ENCODE measurements at regions not wholly inside any gene's neighbourhood (a gene's known extent, or its start where the extent isn't known, plus 50 kb on each side); places are given as distances from the start of the nearest gene placed in this dataset.

GRCh38 chr13:106382534-106382933 lies 152.9 kb downstream of the EFNB2 start:
- intact Hi-C loops (cut with DNase I) = no loop called here

GRCh38 chr13:106381091-106381490 lies 154.4 kb downstream of the EFNB2 start:
- Histone ChIP-seq H3K27ac (no peak overlapping the region), H3K4me1 (no peaks in the 10 kb centered on the region), H3K9me3 (no peaks in the 10 kb centered on the region), H3K27me3 (no peaks in the 10 kb centered on the region), H3K4me3 (no peak overlapping the region), H3K36me3 (no peaks in the 10 kb centered on the region)
- intact Hi-C loops (cut with DNase I) = no loop called here
- DNase-seq (ENCODE audit: extremely low spot score in 2 of 2) = no peak
- TF ChIP-seq CTCF (IDR thresholded peaks at IDR 0.05) = no peak
- no peak for TF ChIP-seq POLR2A (IDR thresholded peaks at IDR 0.05)
- TF ChIP-seq POLR2AphosphoS5 (IDR thresholded peaks at IDR 0.05; ENCODE audit: insufficient read depth in 1 of 2, low read depth in 1 of 2) = no peak

More at GRCh38 chr13:106382534-106382933, 152.9 kb downstream of the EFNB2 start:
- H3K27me3 ChIP-seq = no peaks in the 10 kb centered on the region
- no peaks in the 10 kb centered on the region for H3K9me3 ChIP-seq
- DNase-seq (ENCODE audit: extremely low spot score in 2 of 2) = no peak
- H3K36me3 ChIP-seq = no peaks in the 10 kb centered on the region
- no peaks in the 10 kb centered on the region for H3K4me1 ChIP-seq
- no peak overlapping the region for H3K27ac ChIP-seq
- no peak overlapping the region for H3K4me3 ChIP-seq
- TF ChIP-seq POLR2AphosphoS5 (IDR thresholded peaks at IDR 0.05; ENCODE audit: insufficient read depth in 1 of 2, low read depth in 1 of 2) = no peak
- no peak for TF ChIP-seq POLR2A (IDR thresholded peaks at IDR 0.05)
- no peak for TF ChIP-seq CTCF (IDR thresholded peaks at IDR 0.05)

DNA sequence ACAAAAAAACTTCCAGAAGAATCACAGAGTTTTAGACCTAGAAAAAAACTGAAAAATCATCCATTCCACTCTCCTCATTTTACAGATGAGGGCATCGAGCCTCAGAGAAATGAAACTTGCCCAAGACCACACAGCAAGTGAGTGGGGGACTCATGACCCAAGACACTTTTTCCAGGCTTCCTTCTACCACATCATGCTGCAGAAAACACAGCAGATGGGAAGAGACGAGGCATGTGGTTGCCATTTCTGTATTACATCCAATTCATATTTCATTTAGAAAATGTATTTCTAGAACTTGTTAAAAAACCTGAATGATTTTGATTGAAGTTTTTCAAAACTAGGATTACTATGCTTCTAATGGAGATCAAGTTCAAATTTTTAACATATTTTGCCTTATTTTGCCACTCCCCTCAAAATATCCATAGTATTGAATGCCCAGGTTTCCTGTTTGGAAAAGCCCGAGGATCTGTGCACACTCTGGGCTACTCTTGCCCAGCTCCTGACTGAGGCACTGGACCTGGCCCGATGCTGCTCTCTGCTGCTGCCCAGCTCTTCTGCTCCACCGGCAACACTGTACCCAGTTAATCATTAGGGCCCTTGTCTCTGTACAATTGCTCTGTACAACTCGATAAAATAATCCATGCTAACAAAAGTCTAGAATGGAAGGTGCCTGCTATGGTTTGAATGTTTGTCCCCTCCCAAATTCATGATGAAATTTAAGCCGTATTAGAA lies 157.4 kb downstream of the EFNB2 start:
- no peaks in the 10 kb centered on the region for H3K36me3 ChIP-seq
- intact Hi-C loops (cut with DNase I) = no loop called here
- no peak overlapping the region for H3K27ac ChIP-seq
- no peak for TF ChIP-seq POLR2AphosphoS5 (IDR thresholded peaks at IDR 0.05; ENCODE audit: insufficient read depth in 1 of 2, low read depth in 1 of 2)
- peak in 1 of 2 donors; percentile 40 for DNase-seq (ENCODE audit: extremely low spot score in 2 of 2)
- H3K27me3 ChIP-seq = no peaks in the 10 kb centered on the region
- peaks cover 7% of the 10 kb centered on the region for H3K4me1 ChIP-seq
- H3K4me3 ChIP-seq = no peak overlapping the region
- H3K9me3 ChIP-seq = no peaks in the 10 kb centered on the region

DNA sequence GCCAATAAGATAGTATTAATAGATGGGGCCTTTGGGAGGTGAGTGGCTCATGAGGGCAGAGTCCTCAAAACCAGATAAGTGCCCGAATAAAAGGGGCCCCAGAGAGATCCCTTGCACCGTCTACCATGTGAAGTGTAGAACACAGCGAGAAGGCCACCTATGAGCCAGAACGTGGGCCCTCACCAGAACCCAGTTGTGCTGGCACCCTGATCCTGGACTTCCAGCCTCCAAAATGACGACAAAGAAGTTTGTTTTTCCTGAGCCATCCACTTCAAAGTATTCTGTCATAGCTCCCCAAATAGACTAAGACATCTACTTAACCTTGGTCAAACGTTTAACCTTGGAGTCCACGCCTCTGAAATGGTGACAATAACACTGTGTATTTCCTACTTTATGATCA lies 158.1 kb downstream of the EFNB2 start:
- Histone ChIP-seq H3K27ac (no peak overlapping the region), H3K27me3 (no peaks in the 10 kb centered on the region), H3K4me1 (peaks cover 8% of the 10 kb centered on the region), H3K9me3 (no peaks in the 10 kb centered on the region), H3K36me3 (no peaks in the 10 kb centered on the region), H3K4me3 (no peak overlapping the region)
- TF ChIP-seq POLR2AphosphoS5 (IDR thresholded peaks at IDR 0.05; ENCODE audit: insufficient read depth in 1 of 2, low read depth in 1 of 2) = no peak
- no peak for TF ChIP-seq CTCF (IDR thresholded peaks at IDR 0.05)
- TF ChIP-seq POLR2A (IDR thresholded peaks at IDR 0.05) = no peak
- DNase-seq (ENCODE audit: extremely low spot score in 2 of 2) = peak in 1 of 2 donors; percentile 40
- intact Hi-C loops (cut with DNase I) = no loop called here

DNA sequence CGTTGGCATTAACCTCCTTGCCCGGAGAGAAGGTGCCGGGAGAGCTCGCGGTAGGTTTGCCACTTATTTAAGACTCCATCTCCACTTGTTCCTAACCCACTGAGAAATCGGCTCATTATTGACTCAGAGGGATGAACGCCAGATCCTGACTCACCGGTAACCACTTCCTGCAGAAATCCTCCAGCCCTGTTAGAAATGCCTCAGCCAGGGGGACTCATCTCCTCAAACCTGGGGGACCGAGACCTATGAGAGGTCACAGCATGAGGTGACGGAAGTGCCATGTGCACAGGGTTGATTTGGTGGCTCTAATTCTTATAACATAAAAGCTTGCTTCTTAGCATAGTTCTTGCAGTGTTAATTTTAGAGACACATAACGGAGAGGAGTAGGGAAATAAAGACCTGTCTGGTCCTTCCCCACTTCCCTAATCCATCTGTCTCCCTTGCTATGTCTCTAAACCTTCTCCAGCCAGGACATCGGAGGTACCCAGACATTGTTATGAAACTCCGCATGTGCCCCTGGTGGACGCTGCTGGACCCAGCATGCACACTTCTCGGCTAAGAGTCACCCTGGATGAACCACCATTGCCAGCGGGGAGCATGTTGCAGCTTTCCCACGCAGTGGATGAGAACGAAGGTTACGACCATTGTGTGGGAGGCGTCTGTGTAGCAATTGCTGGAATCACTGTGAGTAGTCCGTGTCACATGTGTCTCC lies 158.9 kb downstream of the EFNB2 start:
- TF ChIP-seq CTCF (IDR thresholded peaks at IDR 0.05) = no peak
- no peak for TF ChIP-seq POLR2AphosphoS5 (IDR thresholded peaks at IDR 0.05; ENCODE audit: insufficient read depth in 1 of 2, low read depth in 1 of 2)
- TF ChIP-seq POLR2A (IDR thresholded peaks at IDR 0.05) = no peak
- intact Hi-C loops (cut with DNase I) = no loop called here
- no peaks in the 10 kb centered on the region for H3K36me3 ChIP-seq
- no peak overlapping the region for H3K4me3 ChIP-seq
- peaks cover 8% of the 10 kb centered on the region for H3K4me1 ChIP-seq
- no peak for DNase-seq (ENCODE audit: extremely low spot score in 2 of 2)
- no peaks in the 10 kb centered on the region for H3K27me3 ChIP-seq
- H3K27ac ChIP-seq = no peak overlapping the region
- no peaks in the 10 kb centered on the region for H3K9me3 ChIP-seq

All from vagina (tissue), 2 donors.